Keratinocyte (primary cell): ENCODE measurements at regions not wholly inside any gene's neighbourhood (a gene's known extent, or its start where the extent isn't known, plus 50 kb on each side); places are given as distances from the start of the nearest gene placed in this dataset.
A peak's percentile ranks its signal among the peaks of the same experiment; 100 is the strongest.

Source experiments
- DNase-seq: peaks from one replicate; pipeline ENCODE4 v3.0.0-alpha.2; 2011; ENCODE audit warnings: low read depth, missing footprints, low spot score
- FAIRE-seq: peaks from 2 replicates; lab custom pipeline; 2011; peaks lifted over from hg19 to GRCh38; lab: Jason Lieb, UNC
- H2AFZ ChIP-seq: 2 replicates; pipeline ENCODE4 v1.6.0; 2012; ENCODE audit warnings: low read length, control low read depth, inconsistent platforms; ENCODE audit not compliant: control insufficient read depth
- H3K27ac ChIP-seq: 2 replicates; pipeline ENCODE4 v1.5.1; 2011; ENCODE audit warnings: low read length; ENCODE audit not compliant: control insufficient read depth, insufficient read depth
- H3K27me3 ChIP-seq: 3 replicates; pipeline ENCODE4 v1.6.0; 2011; ENCODE audit warnings: low read length; ENCODE audit not compliant: control insufficient read depth, insufficient read depth; ENCODE audit errors: extremely low read depth
- H3K36me3 ChIP-seq, 2 experiments: 2 replicates in 1 of 2; 3 replicates in 1 of 2; pipeline ENCODE4 v1.5.1; 2011; ENCODE audit warnings: low read length in 2 of 2, mild to moderate bottlenecking in 1 of 2; ENCODE audit not compliant: control insufficient read depth in 2 of 2, insufficient read depth in 2 of 2; ENCODE audit errors: extremely low read depth in 1 of 2
- H3K4me1 ChIP-seq: 3 replicates; pipeline ENCODE4 v1.5.1; 2011; ENCODE audit warnings: low read length; ENCODE audit not compliant: control insufficient read depth, insufficient read depth; ENCODE audit errors: extremely low read depth
- H3K4me2 ChIP-seq: 3 replicates; pipeline ENCODE4 v1.6.0; 2011; ENCODE audit warnings: low read depth, low read length; ENCODE audit not compliant: control insufficient read depth, insufficient read depth; ENCODE audit errors: extremely low read depth
- H3K4me3 ChIP-seq, 3 experiments: fragments of 200-600 bp in 1 of 3; sonication (generic) in 1 of 3; 2 replicates in 2 of 3; 3 replicates in 1 of 3; pipeline ENCODE4 v1.5.1; 2011 to 2016; ENCODE audit warnings: low read length in 3 of 3, mild to moderate bottlenecking in 3 of 3, control low read depth in 2 of 3, inconsistent platforms in 1 of 3, low read depth in 1 of 3, mixed read lengths in 1 of 3, mixed run types in 1 of 3, moderate library complexity in 1 of 3; ENCODE audit not compliant: control insufficient read depth in 2 of 3, insufficient read depth in 2 of 3; ENCODE audit errors: extremely low read depth in 1 of 3
- H3K79me2 ChIP-seq: 2 replicates; pipeline ENCODE4 v1.6.0; 2012; ENCODE audit warnings: low read length; ENCODE audit not compliant: control insufficient read depth, insufficient read depth
- H3K9ac ChIP-seq: 3 replicates; pipeline ENCODE4 v1.6.0; 2011; ENCODE audit warnings: low read length; ENCODE audit not compliant: control insufficient read depth, insufficient read depth; ENCODE audit errors: extremely low read depth
- H3K9me1 ChIP-seq: 3 replicates; pipeline ENCODE4 v1.6.0; 2011; ENCODE audit warnings: low read length; ENCODE audit not compliant: control insufficient read depth, insufficient read depth; ENCODE audit errors: extremely low read depth
- H3K9me3 ChIP-seq: 2 replicates; pipeline ENCODE4 v1.5.1; 2012; ENCODE audit warnings: low read depth, low read length; ENCODE audit not compliant: control insufficient read depth
- H4K20me1 ChIP-seq: 3 replicates; pipeline ENCODE4 v1.6.0; 2011; ENCODE audit warnings: low read length; ENCODE audit not compliant: control insufficient read depth, insufficient read depth; ENCODE audit errors: extremely low read depth
- EZH2 ChIP-seq: IDR thresholded peaks from one replicate; pipeline ENCODE4 v1.6.1; 2012; ENCODE audit warnings: inconsistent platforms, mild to moderate bottlenecking, low read length, moderate library complexity
- dilution Hi-C: fragments of 300-500 bp; cut with MboI; formaldehyde crosslinking; loops from one replicate; pipeline ENCODE4 v1.7.0; 2020; ENCODE audit warnings: low sequenced_read_pairs; ENCODE audit not compliant: extremely low pct_ligation_motif_present
- TF ChIP-seq, protein P1 (sequence below), 3 experiments: IDR thresholded peaks in 1 of 3; conservative IDR thresholded peaks in 1 of 3; optimal IDR thresholded peaks in 1 of 3; 2 replicates in 2 of 3; 3 replicates in 1 of 3; pipeline versions ENCODE3 to v1.5.1; 2011; ENCODE audit warnings: low read length in 3 of 3, mild to moderate bottlenecking in 3 of 3, moderate library complexity in 2 of 3, control low read depth in 1 of 3, inconsistent platforms in 1 of 3; ENCODE audit not compliant: insufficient read depth in 2 of 3; ENCODE audit errors: extremely low read depth in 1 of 3

DNA sequence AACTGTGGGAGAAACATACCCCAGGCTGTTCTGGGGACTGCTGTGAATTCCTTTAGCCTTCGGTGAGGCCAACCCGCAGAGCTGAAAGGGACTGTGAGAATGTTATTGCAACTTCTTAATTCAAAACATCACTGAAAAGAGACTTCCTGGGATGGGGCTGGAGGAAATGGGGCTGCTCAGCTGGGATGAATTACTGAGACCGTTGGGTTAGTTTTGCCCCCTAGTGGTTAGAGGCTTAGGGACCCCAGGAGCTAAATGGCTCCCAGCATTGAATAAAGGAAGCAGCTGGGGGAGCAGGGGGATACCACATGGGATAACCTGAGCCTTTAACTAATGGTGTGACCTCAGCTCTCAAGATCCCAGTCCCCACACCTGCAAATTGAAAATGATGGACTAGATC is 941.1 kb upstream of the FANCL start:
- Histone ChIP-seq H3K36me3 (no peaks in the 10 kb centered on the region), H3K4me3 (no peak overlapping the region), H3K9ac (no peak overlapping the region), H2AFZ (no peak overlapping the region), H3K79me2 (no peaks in the 10 kb centered on the region), H3K4me1 (no peaks in the 10 kb centered on the region), H3K9me3 (no peaks in the 10 kb centered on the region), H3K27me3 (no peaks in the 10 kb centered on the region), H3K27ac (no peak overlapping the region), H4K20me1 (no peaks in the 10 kb centered on the region), H3K9me1 (no peaks in the 10 kb centered on the region), H3K4me2 (no peak overlapping the region)
- dilution Hi-C loops: no loop called here
- TF ChIP-seq, protein P1, sequence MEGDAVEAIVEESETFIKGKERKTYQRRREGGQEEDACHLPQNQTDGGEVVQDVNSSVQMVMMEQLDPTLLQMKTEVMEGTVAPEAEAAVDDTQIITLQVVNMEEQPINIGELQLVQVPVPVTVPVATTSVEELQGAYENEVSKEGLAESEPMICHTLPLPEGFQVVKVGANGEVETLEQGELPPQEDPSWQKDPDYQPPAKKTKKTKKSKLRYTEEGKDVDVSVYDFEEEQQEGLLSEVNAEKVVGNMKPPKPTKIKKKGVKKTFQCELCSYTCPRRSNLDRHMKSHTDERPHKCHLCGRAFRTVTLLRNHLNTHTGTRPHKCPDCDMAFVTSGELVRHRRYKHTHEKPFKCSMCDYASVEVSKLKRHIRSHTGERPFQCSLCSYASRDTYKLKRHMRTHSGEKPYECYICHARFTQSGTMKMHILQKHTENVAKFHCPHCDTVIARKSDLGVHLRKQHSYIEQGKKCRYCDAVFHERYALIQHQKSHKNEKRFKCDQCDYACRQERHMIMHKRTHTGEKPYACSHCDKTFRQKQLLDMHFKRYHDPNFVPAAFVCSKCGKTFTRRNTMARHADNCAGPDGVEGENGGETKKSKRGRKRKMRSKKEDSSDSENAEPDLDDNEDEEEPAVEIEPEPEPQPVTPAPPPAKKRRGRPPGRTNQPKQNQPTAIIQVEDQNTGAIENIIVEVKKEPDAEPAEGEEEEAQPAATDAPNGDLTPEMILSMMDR (optimal IDR thresholded peaks at IDR 0.05 in 1 of 3, IDR thresholded peaks at IDR 0.05 in 1 of 3, conservative IDR thresholded peaks at IDR 0.05 in 1 of 3; ENCODE audit: extremely low read depth in 1 of 3, insufficient read depth in 2 of 3, low read length in 3 of 3): peak; percentile 35 to 45 (median 37)
- no peak for TF ChIP-seq EZH2
- no peak for FAIRE-seq
- no peak for DNase-seq

DNA sequence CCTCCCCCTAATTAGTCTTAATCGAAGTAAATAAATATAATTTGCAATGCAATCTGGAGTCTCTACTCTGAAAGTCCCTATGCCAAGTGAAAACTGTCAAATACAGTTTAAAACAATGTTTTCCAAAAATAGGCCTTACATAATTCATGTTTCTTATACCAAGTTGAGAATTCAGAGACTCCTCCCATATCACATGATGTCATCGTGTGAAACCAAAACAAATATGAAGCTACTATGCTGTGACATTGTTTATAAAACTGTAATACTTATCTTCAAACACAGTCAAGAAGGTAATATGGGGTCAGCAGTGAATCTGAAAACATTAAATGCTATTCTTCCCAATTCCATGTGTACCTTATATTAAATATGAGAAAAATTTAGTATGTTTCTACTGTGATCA is 940.2 kb upstream of the FANCL start:
- no peaks in the 10 kb centered on the region for H3K27me3 ChIP-seq
- H2AFZ ChIP-seq: no peak overlapping the region
- FAIRE-seq (no peak), DNase-seq (no peak)
- H3K36me3 ChIP-seq: no peaks in the 10 kb centered on the region
- dilution Hi-C loops: no loop called here
- no peaks in the 10 kb centered on the region for H3K4me1 ChIP-seq
- no peak overlapping the region for H3K27ac ChIP-seq
- no peaks in the 10 kb centered on the region for H3K79me2 ChIP-seq
- H3K9ac ChIP-seq: no peak overlapping the region
- H3K4me2 ChIP-seq: no peak overlapping the region
- TF ChIP-seq EZH2: no peak
- TF ChIP-seq, protein P1 (optimal IDR thresholded peaks at IDR 0.05 in 1 of 3, IDR thresholded peaks at IDR 0.05 in 1 of 3, conservative IDR thresholded peaks at IDR 0.05 in 1 of 3; ENCODE audit: extremely low read depth in 1 of 3, insufficient read depth in 2 of 3, low read length in 3 of 3): no peak
- no peaks in the 10 kb centered on the region for H4K20me1 ChIP-seq
- H3K9me1 ChIP-seq: no peaks in the 10 kb centered on the region
- no peaks in the 10 kb centered on the region for H3K9me3 ChIP-seq
- H3K4me3 ChIP-seq: no peak overlapping the region
